ENCODE measurements at regions not wholly inside any gene's neighbourhood (a gene's known extent, or its start where the extent isn't known, plus 50 kb on each side); places are given as distances from the start of the nearest gene placed in this dataset.

DNA sequence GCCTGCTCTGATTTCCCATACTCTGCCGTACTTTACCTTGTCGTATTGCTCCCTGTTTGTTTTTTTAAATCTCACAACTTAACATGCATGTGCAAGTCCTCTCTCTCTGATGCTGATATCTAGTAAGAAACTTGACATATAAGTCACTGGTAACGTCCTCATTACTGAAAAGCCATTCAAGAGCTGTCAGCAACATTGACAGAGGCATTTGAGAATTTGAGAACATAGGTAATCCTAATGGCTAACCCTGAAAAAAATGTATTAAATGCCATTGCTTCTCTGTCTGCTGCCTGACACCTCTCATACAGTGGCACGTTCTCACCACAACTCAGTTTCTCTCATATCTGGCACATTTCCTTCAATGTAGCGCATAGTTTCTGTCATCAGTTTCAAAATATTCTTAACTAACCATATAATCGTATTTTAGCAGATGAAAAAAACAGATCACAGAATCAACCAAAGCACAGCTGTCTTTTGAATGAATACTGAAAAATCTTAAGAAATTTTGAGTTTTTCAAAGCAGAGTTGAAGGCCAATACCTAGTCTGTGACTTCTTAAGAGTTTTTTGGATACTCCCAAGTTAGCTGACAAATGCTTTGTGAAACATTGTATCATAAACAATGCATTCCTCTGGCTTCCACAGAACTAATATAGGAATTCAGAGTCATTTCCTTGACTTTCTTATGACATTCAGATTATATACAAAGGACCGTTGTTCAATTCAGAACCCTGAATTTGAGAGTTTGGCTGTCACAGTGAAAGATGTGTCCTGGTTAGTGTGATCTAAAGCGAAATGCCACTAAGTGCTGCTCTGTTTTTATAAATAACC is 996.4 kb downstream of the C4orf33 start:
- no peak for DNase-seq

DNA sequence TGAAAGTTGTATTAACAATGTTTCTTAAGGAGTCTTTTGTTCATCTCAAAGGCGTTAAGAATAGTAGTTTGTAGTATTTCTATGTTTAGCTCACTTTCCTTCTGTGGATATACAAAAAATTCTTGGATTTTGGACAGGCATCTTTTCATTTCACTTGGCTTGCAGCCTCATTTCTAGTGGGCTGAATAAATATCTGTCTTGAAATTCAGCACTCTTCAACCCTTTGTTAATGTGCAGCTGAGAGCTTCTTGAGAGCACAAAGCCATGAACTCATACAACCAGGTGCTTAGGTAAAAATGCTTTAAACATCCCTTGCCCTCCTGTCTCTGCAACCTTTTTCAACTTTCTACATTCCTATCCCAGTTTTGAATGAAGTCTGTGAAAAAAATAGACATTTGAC is 1003.2 kb downstream of the C4orf33 start:
- DNase-seq, result no peak

DNA sequence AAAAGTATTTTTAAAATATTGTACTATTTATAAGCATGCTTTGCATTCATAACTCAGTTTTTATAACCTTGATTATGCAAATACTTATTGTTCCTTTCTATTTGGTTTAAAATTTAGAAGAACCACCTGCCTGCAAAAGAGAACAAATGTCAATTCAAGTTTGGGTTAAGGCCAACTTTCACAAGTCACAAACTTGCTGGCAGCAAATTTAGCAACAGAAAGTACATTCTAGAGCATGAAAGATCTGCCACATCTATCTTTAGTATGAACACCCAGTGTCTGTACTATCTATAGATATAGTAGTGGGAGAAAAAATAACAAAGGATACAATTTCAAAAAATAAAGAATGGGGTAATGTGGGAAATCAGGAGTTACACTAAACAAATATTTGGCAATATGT is 1014.2 kb downstream of the C4orf33 start:
- DNase-seq, result no peak

DNA sequence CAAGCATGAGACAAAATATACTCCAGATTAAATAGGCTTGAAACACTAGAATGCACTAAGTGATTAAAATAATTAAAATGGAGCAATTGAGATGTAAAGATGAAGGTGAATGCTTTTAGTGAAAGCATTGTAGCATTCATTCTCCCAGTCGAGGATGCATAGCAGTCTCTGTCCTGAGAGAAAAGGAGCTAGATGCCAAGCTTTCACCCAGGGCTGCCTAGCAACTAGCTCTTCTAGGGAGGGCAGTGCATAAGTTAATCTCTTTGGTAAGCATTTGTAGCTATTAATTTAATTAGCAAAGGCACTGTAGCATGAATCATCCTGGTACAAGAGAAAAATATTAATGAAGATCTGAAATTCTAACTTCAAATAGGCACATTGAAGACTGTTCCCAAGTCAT is 1014.8 kb downstream of the C4orf33 start:
- DNase-seq, result no peak

DNA sequence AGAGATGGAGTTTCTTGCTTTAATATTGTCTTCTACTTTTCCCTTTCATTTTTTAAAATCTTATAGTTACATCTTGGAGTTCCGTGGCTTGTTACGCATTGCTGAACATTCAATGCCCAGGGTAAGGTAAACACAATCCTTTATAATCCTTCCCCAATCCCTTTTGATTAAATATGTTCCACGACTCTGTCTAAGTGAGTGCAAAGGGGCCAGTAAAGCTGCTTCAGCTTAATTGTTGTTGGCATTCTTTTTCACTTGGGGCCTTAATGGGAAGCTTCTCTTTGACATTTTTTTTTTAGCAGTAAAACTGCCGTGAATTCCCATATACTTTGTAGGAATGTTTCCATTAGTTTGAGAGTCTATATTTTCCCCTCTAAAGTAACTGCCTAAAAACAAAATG is 1028.1 kb downstream of the C4orf33 start:
- no peak for DNase-seq

DNA sequence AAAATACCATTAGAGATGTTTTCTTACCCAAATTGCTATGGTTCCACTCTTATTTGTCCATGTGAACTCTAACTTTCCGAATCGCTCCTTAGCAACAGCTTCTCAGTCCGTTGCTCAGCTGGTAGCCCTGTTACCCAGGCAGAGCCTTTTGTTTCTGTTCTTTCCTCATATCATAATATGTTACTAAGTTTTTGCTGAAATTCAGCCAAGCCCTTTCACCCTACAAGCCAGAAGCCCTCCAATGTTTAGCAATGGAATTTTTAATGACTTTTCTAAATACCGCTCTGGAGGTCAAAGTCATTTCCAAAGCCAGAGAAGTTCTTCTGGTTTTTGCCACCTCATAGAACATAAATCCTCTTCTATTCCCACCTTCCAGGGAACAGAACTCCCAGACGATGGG is 1029.5 kb downstream of the C4orf33 start:
- DNase-seq, result no peak

DNA sequence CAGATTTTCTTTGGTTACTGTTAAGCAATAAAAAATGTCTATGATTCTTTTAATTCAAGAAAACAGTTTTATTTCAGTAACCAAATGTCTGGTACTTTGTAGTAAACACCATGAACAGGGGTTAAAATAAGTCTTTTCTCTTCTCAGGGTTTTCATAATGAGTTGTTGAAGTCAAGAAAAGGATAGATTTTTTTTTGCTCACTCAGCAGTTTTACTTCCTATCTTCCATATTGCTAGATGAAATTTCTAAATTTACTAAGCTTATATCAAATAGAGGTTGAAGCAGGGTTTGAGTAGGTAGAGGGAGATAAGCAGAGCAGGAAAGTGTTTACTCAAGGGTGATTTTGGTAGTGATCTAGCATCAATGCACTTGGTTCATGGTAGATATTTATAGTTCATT is 1031.3 kb downstream of the C4orf33 start:
- DNase-seq, result no peak

DNA sequence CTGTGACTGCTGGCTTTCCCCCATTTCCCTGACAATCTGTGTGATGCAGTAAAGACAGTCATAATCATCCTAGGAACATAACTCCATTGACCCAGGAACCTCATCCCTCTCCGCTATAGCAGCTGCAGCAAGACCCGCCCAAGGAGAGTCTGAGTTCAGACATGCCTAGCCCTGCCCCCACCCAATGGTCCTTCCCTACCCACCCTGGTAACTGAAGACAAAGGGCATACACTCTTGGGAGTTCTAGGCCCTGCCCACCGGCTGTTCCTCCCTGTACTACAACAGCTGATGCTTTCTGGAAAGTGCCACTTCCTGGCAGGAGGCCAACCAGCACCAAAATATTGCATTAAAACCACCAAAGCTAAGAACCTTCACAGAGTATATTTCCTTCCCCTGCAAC is 1035.6 kb downstream of the C4orf33 start:
- no peak for DNase-seq

DNA sequence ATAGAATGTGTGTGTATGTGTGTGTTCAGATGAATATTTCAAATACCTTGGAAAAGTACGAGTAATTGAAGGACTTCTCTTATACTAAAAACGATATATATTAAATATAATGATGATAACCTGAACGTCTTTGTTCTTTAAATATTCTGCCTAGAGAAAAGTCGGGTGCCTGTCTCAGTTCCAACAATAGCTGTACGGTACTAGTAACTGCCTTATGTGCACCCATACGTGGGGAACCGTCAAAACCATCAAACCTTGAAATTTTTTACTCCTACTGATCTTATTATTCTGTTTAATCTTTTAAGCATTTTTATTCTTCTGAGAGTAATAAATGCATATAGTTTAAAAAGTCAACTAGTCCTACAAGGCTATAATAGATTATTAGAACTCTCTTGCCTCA is 1045.7 kb downstream of the C4orf33 start:
- DNase-seq, result no peak

DNA sequence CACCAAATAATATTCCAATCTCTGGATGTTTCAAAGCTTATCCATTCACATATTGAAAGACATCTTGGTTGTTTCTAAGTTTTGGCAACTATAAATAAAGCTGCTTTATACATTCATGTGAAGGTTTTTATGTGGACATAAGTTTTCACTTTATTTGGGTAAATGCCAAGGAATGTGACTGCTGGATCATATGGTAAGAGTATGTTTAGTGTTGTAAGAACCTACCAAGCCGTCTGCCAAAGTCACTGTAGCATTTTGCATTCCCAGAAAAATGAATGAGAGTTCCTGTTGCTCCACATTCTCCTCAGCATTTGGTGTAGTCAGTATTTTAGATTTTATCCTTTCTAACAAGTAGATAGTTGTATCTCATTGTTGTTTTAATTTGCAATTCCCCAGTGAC is 1047.7 kb downstream of the C4orf33 start:
- DNase-seq, result no peak

DNA sequence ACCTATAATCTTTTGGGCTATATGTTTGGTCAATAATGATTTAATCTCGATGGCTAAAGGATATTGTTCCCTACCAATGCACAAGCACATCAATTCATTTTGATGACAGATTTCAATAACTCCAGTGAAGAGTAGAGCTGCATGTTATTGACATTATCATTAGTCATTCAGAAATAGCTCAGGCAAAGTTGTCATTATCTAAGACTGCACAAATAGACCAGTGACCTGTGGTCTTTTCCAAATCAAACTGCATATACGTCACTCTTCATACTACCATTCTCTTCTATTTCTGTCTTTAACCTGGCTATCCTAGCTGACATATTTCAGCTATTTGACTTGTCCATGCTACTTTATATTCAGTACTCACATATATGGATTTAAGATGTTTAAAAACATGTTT is 1050.8 kb downstream of the C4orf33 start:
- DNase-seq, result no peak

DNA sequence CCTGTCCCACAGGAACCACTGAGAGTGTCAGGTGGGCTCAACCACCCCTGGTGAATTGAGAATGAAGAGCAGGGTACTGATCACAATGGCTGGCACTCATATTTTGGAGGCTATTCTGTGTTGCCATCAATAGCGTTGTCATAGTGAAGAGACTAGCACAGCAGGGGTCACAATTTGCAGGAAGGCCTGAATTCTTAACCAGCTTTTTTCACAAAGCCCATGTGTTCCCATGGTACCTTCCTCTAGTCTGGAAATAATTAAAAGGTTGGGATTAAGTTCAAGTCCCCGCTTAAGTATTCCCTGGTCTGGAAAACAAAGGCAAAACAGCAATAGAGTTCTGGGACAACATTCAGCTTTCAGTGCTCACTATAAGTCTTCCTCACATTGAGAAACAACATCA is 1051.7 kb downstream of the C4orf33 start:
- no peak for DNase-seq

DNA sequence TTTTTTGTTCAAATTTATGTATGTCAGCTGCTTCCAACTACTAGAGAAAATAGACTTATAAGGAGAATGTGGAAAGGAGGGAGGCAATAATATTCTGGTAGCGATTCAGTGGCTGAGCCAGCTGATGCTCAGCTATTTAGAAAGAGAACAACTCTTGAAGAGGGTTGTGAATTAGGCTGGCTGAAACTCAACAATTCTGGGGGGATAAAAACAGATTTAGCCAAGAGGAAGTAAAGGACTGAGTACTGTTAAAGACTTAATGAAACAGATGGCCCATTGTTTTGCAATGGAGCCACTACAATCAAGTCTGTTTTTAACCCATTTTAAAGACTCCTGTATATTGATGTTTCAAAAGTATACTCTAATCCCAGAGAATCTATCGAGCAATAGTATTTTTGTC is 1058.9 kb downstream of the C4orf33 start:
- no peak for DNase-seq

DNA sequence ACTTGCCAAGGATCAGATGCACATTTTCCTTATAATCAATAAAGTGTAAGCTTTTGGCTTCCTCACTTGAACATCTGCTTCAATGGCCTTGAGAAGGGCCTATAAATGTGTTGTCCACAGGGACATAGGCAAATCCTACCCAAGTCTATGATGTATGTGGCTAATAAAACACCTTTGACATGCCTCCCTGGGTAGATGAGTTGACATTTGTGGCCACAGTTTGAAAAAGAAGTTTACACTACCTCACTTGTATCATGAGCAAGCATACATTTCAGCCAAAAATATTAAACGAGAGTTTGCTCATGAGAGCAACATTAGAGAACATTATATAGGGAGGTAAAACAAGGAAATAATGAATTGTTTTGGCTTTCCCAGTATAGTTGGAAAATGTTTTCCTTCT is 1067.7 kb downstream of the C4orf33 start:
- no peak for DNase-seq

DNA sequence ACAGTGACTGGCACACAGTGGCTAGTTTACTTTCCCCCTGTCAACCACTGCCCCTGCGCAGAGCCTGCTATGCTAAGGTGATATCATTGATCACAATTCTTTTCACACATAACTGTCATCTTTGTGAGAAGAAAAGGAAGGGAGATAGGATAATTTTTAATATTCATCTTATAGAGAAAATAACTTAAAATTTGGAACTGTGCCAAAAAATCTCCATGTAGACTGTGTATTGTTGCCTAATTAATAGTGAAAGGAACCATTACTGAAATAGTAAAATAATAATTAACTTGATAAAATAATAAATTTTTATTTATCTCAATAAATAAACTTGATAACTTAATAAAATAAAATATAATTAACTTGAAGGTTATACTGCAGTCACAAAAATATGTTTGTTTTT is 1069.4 kb downstream of the C4orf33 start:
- DNase-seq, result no peak

DNA sequence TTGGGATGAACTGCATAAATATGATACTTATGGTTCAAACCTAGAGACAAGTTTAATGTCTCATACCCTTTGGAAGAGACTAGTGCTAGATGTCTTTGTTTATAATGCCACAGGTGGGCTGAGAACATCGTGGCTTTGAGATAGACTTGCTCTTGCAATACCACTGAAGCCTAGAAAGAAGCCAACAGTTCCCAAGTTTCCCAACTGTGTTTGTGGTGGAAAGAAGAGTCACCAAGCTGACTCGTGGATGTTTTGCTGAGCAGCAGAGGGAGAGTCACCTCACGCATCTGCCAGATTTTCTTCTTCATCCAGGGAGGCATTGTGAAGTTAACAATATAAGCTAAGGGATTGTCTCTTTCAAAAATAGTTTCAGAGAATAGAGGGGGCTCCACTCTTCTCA is 1076.2 kb downstream of the C4orf33 start:
- DNase-seq, result no peak

DNA sequence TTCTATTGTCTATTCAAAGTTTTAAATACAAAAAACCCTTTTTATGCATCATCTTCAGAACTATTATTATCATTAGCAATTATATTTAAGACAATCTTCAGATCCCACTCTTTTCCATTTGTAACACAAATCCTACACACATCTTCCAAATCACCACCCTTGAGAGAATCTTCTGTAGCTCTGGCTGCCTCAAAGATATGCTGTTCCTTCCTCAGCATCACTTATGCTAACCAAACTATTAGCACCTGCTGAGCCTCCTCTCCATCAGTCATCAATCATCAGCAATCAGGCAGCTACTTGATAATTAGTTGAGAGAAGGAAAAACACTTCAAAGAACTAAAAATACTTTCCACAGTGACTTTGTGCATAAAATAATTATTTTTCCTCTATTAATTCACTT is 1082.2 kb downstream of the C4orf33 start:
- no peak for DNase-seq

DNA sequence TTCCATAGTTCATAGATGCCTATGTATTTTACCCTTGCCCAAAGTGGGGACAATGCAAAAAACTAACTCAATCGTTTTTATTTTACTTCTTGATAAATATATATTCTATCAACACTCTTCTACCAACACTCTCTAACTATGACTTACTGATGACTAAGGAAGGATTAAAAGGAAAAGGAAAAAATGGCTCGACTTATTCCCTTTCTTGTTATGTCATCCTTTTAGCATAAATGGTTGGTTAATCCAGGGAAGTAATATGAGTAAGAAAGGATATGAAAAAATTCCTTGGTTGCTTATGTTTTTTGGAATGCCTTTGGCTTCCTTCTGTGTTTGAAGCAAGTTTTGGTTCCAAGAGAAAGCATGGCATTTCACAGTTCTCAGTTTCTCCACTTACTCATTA is 1087.1 kb downstream of the C4orf33 start:
- no peak for DNase-seq

DNA sequence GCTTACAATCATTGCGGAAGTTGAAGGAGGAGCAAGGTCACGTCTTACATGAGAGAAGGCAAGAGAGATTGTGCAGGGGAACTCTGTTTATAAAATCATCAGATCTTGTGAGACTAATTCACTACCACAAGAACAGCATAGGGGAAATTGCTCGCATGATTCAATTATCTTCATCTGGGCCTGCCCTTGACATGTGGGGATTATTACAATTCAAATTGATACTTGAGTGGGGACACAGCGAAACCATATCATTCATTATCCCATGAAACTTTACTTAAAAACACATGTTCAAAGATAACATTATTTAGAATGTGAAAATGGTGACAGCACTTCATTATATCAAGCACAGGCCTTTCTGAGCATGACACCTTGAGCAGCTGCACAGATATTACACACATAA is 1087.8 kb downstream of the C4orf33 start:
- no peak for DNase-seq

DNA sequence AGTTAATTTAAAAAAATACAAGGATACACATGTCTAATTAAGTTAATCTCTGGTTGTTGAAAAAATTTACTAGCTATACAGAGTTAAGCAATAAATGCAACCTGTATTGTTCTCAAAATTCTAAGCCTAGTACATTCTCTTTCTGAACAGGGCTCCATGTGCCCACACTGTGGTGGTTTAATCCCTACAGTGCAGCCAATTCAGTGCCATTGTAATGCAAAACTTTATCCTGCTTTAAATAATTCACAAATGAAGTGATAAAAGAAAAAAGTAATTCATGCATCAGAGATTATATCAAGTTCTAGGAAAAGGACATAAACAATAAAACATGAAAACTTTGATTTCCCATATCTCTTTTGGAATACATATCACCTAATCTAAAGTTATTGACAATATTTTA is 1089.2 kb downstream of the C4orf33 start:
- no peak for DNase-seq

DNA sequence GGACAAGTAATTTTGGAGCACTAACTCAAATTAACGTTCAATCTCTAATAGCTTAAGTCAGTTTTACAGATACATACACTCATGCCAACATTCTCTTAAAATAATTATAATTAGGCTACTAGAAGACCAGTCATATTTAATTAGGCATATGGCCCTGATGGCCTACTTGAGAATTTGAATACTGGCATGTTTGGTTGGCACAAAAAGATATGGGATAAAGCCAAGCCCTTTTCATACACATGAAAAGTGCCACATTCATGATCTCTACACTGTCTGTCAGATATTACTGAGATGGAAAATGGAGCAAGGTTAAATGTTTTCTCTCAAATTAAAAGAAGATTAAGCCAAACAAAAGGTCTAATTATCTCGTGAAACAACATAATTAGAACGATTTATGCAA is 1091.0 kb downstream of the C4orf33 start:
- no peak for DNase-seq

DNA sequence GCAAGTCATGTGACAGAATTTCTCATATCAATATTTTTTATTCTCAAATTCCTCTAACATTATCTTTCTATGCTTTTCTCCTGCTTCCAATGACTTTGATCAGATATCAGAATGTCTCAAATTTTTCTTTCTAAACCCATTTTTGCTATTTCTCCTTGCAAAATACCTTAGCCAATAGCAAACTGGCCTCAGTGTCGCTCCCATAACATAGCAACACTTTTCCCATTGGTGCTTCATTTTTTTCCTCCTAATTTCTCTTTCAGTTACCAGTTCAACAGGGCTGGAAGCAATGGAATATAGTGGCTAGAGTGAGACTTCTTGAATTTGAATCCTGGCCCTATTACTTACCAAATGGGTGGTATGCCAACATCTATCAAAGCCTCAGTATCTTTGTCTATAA is 1091.6 kb downstream of the C4orf33 start:
- no peak for DNase-seq

DNA sequence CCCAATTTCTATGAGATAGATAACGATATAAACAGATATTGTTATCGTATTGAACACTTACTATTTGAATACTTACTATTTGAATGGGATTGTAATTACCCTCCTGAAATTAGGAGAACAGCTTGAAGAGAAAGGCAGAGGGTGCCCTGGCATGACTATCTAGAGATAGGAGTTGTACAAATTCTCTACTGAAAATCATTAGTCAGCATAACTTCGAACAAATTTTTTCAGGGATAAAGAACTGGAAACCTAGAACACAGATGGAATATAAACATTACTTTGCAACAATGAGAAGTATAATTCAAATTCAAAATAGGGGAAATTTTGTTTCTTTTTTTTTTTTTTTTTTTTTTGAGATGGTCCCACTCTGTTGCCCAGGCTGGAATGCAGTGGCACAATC is 1096.8 kb downstream of the C4orf33 start:
- no peak for DNase-seq

DNA sequence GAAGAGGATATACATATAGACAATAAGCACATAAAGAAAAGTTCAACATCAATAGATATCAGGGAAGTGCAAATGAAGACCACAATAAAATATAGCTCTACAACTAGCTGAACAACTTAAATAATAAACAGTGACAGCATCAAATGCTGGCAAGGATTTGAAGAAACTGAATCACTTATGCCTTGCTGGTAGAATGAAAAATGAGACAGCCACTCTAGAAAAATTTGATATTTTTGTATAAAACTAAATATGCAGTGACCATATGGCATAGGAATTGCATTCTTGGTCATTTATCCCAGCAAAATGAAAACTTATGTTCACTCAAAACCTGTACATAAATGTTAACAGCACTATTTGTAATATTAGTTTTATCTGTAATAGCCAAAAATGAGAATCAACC is 1102.0 kb downstream of the C4orf33 start:
- DNase-seq, result no peak

DNA sequence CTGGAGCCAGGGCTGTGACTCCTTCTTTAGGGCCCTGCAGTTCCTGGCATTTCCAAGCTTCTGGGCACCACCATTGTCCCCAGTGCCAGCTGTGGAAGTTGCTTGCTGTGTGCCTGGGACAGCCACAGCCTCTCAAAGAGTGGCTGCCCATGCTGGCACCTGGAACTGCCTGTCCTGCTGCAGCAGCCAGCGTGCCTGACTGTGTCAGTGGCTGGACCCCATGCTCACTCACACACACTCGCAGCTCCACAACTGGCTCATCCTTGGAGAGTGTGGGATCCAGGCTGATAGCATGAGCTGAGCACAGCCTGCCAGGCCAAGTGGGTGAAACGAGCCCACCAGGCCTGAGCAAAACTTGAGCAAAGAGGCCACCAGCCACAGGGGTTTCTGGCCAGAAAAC is 1107.6 kb downstream of the C4orf33 start:
- DNase-seq, result no peak

DNA sequence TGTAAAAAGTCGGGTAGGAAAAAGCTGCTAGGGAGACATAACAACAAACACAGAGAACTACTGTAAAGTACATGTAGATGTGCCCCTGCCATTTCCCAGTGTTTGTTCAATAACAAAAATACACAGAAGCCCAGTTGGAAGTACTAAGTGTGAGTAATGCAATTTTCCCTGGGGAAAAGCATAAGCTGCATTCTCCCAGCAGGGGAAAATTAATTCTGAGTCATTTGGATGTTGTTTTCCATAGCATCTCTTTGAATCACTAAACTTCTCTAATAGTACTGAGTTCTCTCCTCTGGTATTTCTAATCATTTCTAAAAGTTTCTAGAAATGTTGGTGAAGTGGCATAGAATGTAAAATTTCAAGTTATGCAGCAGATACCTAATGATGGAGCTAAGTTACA is 1114.9 kb downstream of the C4orf33 start:
- DNase-seq, result no peak

Data from stimulated activated CD4-positive, alpha-beta T cell treated with anti-CD3 and anti-CD28 coated beads, Interleukin-2, amount 100 ng/mL, for 24 hours (primary cell).